GM19463 (cell line): ENCODE measurements at regions not wholly inside any gene's neighbourhood (a gene's known extent, or its start where the extent isn't known, plus 50 kb on each side); places are given as distances from the start of the nearest gene placed in this dataset.
"Not testable (repeated sequence)": the region's sequence is repeated elsewhere in the genome, so short reads cannot be mapped to it uniquely, and the experiment has no call there.

ENCODE experiments used
- ATAC-seq: cut with Tn5 transposase; IDR thresholded peaks from one replicate; pipeline ENCODE4 v1.9.1; 2021; ENCODE audit warnings: mild to moderate bottlenecking, moderate library complexity; ENCODE audit not compliant: unreplicated experiment

- no peak for ATAC-seq
These were observed 953.9 kb upstream of the GOT2 start for GRCh38 chr16:59688006-59688405.

GRCh38 chr16:59686405-59686804 lies 952.3 kb upstream of the GOT2 start:
- no peak for ATAC-seq

GRCh38 chr16:59684911-59685310 lies 950.8 kb upstream of the GOT2 start:
- no peak for ATAC-seq

- no peak for ATAC-seq
These were observed 949.6 kb upstream of the GOT2 start for GRCh38 chr16:59683709-59684108.

- ATAC-seq = no peak
These were observed 931.6 kb upstream of the GOT2 start for GRCh38 chr16:59665618-59666220.

- no peak for ATAC-seq
These were observed 924.5 kb upstream of the GOT2 start for GRCh38 chr16:59658572-59658971.

- ATAC-seq = no peak
These were observed 920.9 kb upstream of the GOT2 start for GRCh38 chr16:59655031-59655430.

- no peak for ATAC-seq
These were observed 920.3 kb upstream of the GOT2 start for GRCh38 chr16:59654455-59654854.

GRCh38 chr16:59651662-59652061 lies 917.5 kb upstream of the GOT2 start:
- ATAC-seq = no peak

- ATAC-seq = no peak
These were observed 911.1 kb upstream of the GOT2 start for GRCh38 chr16:59645194-59645593.

GRCh38 chr16:59635674-59636073 lies 901.6 kb upstream of the GOT2 start:
- no peak for ATAC-seq

- no peak for ATAC-seq
These were observed 900.8 kb upstream of the GOT2 start for GRCh38 chr16:59634951-59635350.

- no peak for ATAC-seq
These were observed 900.0 kb upstream of the GOT2 start for GRCh38 chr16:59634004-59634579.

- no peak for ATAC-seq
These were observed 898.2 kb upstream of the GOT2 start for GRCh38 chr16:59632276-59632855.

- ATAC-seq = not testable (repeated sequence)
These were observed 890.3 kb upstream of the GOT2 start for GRCh38 chr16:59624381-59624780.

GRCh38 chr16:59614466-59615240 lies 880.5 kb upstream of the GOT2 start:
- ATAC-seq = no peak

GRCh38 chr16:59612910-59613620 lies 878.9 kb upstream of the GOT2 start:
- not testable (repeated sequence) for ATAC-seq

GRCh38 chr16:59612094-59612493 lies 878.0 kb upstream of the GOT2 start:
- no peak for ATAC-seq

- ATAC-seq = no peak
These were observed 877.4 kb upstream of the GOT2 start for GRCh38 chr16:59611556-59611955.

- ATAC-seq = no peak
These were observed 871.6 kb upstream of the GOT2 start for GRCh38 chr16:59605706-59606105.

GRCh38 chr16:59604354-59604753 lies 870.2 kb upstream of the GOT2 start:
- ATAC-seq = no peak
